Cardiac muscle cell (in vitro differentiated cells and primary cell): ENCODE measurements at regions not wholly inside any gene's neighbourhood (a gene's known extent, or its start where the extent isn't known, plus 50 kb on each side); places are given as distances from the start of the nearest gene placed in this dataset.

Source experiments
- DNase-seq, 2 donors: peaks; one replicate each; pipeline versions ENCODE4 v3.0.0 to v3.0.0-alpha.2; 2010 to 2017; ENCODE audit warnings: low read depth in 1 of 2, low spot score in 1 of 2
- H3K27ac ChIP-seq: fragments of 200-600 bp; sonication (generic); 2 replicates; pipeline ENCODE4 v1.5.1; 2016
- H3K27me3 ChIP-seq: fragments of 200-600 bp; sonication (generic); 2 replicates; pipeline ENCODE4 v1.6.0; 2016; ENCODE audit warnings: control low read depth
- H3K36me3 ChIP-seq: fragments of 200-600 bp; sonication (generic); 2 replicates; pipeline ENCODE4 v1.5.1; 2016; ENCODE audit warnings: control low read depth
- H3K4me1 ChIP-seq: fragments of 200-600 bp; sonication (generic); 2 replicates; pipeline ENCODE4 v1.8.1; 2017; ENCODE audit warnings: low read depth, mild to moderate bottlenecking, mixed run types
- H3K4me3 ChIP-seq: fragments of 200-600 bp; sonication (generic); 2 replicates; pipeline ENCODE4 v1.5.1; 2016; ENCODE audit warnings: mild to moderate bottlenecking
- H3K9me3 ChIP-seq: fragments of 200-600 bp; sonication (generic); 2 replicates; pipeline ENCODE4 v1.5.1; 2017; ENCODE audit warnings: low read depth, mild to moderate bottlenecking, control low read depth
- TF ChIP-seq, protein P1 (sequence below): IDR thresholded peaks from 2 replicates; pipeline ENCODE4 v1.5.1; 2012; ENCODE audit warnings: low read depth, mild to moderate bottlenecking, low read length

DNA sequence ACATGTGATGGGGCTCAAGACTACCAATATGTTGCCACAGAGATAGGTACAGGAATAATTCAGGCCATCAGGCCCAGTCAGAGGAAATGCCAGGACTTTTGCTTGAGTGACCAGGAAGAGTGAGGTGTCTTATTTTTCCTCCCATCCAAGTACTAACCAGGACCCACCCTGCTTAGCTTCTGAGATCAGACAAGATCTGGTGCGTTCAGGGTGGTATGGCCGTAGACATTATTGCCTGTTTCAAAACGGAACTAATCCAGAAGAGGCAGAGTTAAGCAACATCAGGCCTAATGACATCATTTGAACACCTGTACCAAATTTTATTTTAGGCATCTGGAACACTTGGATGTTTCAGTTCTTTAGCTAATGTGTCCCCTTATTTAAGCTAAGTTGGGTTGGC is 205.5 kb upstream of the POU2AF2 start:
- DNase-seq, result no peak
- TF ChIP-seq, protein P1, sequence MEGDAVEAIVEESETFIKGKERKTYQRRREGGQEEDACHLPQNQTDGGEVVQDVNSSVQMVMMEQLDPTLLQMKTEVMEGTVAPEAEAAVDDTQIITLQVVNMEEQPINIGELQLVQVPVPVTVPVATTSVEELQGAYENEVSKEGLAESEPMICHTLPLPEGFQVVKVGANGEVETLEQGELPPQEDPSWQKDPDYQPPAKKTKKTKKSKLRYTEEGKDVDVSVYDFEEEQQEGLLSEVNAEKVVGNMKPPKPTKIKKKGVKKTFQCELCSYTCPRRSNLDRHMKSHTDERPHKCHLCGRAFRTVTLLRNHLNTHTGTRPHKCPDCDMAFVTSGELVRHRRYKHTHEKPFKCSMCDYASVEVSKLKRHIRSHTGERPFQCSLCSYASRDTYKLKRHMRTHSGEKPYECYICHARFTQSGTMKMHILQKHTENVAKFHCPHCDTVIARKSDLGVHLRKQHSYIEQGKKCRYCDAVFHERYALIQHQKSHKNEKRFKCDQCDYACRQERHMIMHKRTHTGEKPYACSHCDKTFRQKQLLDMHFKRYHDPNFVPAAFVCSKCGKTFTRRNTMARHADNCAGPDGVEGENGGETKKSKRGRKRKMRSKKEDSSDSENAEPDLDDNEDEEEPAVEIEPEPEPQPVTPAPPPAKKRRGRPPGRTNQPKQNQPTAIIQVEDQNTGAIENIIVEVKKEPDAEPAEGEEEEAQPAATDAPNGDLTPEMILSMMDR, result no peak
- H3K27me3 ChIP-seq, result no peaks in the 10 kb centered on the region

DNA sequence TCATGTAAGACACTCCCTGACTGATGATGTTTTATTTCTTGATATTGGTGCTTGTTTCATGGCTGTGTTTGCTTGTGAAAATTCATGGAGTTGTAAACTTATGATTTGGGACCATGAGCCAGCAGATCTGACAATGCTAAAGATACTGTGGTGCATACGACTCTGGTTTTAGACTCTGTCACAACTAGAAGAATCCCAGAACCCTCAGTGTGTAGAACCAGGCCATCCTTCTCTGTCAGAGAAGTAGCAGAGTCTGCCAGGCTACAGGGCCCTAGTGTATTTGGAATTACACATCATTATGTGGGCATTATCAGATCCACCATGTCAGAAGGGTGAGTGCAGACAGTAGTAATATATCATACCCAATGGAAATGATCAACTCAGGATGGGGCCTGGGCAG is 209.8 kb upstream of the POU2AF2 start:
- no peaks in the 10 kb centered on the region for H3K27me3 ChIP-seq
- H3K9me3 ChIP-seq, result no peaks in the 10 kb centered on the region
- no peak for DNase-seq
- no peaks in the 10 kb centered on the region for H3K4me1 ChIP-seq
- H3K36me3 ChIP-seq, result no peaks in the 10 kb centered on the region
- H3K4me3 ChIP-seq, result no peak overlapping the region
- TF ChIP-seq, protein P1, result no peak
- H3K27ac ChIP-seq, result no peak overlapping the region

More for the DNA sequence above, 205.5 kb upstream of the POU2AF2 start:
- Histone ChIP-seq H3K4me1 (no peaks in the 10 kb centered on the region), H3K27ac (no peak overlapping the region), H3K36me3 (no peaks in the 10 kb centered on the region), H3K9me3 (no peaks in the 10 kb centered on the region), H3K4me3 (no peak overlapping the region)

DNA sequence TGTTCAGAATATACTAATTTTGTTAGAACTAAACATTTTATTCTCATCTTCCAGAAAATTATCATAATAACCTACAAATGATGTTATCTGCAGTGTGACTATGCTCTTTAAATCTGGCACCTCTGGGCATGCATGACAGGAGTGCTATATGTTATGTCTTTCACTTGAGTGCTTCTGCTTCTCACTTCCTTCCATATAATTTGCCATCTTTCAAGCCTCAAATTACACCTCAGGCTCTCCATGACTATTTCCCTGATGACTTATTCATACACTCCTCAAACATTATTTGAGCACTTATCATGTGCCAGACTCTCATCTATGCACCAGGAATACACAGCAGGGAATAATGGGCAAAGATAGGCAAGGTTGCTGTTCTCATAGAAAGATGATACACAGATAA is 219.3 kb upstream of the POU2AF2 start:
- TF ChIP-seq, protein P1, result no peak
- Histone ChIP-seq H3K4me3 (no peak overlapping the region), H3K4me1 (no peaks in the 10 kb centered on the region), H3K9me3 (no peaks in the 10 kb centered on the region), H3K27me3 (no peaks in the 10 kb centered on the region), H3K36me3 (no peaks in the 10 kb centered on the region), H3K27ac (no peak overlapping the region)
- no peak for DNase-seq

DNA sequence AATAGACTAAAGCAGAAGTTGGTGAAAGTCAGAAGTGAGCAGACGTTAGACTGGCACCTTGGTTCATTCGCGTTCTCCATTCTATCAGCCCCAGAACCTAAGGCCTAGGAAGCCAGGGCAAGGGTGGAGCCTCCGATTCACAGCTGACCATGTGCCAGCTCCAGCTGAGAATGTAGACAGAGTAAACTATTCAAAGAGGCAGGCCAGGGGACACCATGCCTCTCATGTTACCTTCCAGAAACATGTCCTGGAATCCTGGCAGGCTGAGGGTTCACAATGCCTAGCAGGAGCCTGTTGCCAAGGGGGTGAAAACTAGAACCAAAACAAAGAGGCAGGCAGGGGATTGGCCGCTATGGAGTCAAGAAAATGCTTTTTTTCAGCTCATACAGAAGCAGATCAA is 224.4 kb upstream of the POU2AF2 start:
- Histone ChIP-seq H3K9me3 (no peaks in the 10 kb centered on the region), H3K36me3 (no peaks in the 10 kb centered on the region), H3K27me3 (no peaks in the 10 kb centered on the region), H3K27ac (no peak overlapping the region), H3K4me3 (no peak overlapping the region), H3K4me1 (no peaks in the 10 kb centered on the region)
- peak in 1 of 2 donors; percentile 11 for DNase-seq
- TF ChIP-seq, protein P1, result no peak

DNA sequence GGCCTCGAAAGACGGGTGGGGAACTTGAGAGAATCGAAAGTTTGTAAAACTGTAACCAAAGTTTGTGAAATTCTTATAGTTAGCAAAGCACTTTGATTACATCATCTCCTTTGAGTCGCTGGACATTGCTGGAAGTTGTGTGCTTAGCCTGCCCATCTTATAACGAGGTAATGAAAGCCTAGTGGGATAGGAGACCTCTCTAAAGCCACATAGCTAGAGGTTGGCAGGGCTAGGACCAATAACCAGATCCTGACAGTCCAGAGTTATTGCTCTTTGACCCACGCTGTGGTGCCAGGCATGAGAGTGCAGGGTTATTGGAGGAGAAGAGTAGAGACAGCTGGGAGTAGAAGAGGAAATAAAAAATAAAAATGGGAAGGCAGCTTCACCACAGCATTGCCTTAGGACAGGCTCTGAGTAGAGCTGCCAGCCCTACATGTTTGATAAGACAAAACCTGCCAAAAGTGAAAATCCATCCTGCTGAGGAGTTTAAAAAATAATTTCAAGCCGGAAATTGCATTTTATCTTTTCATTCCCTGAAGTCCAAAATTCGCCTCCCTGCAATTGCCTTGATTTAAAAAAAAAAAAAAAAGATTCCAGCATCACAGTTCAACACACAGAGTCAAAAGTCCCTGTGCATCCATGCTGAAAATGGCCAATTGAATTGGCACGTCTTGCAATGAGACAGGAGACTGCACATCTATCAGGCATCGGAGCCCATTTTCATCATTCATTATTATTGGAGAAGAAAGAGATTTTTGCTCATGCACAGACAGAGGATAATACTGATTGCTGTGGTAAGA is 225.5 kb upstream of the POU2AF2 start:
- Histone ChIP-seq H3K27ac (no peak overlapping the region), H3K4me1 (no peaks in the 10 kb centered on the region), H3K9me3 (no peaks in the 10 kb centered on the region), H3K4me3 (no peak overlapping the region), H3K36me3 (no peaks in the 10 kb centered on the region), H3K27me3 (no peaks in the 10 kb centered on the region)
- DNase-seq, result peak in 1 of 2 donors; percentile 56
- TF ChIP-seq, protein P1, result no peak
